GM18868 (cell line): ENCODE measurements at regions not wholly inside any gene's neighbourhood (a gene's known extent, or its start where the extent isn't known, plus 50 kb on each side); places are given as distances from the start of the nearest gene placed in this dataset.
A peak's percentile ranks its signal among the peaks of the same experiment; 100 is the strongest.
"Not testable (repeated sequence)": the region's sequence is repeated elsewhere in the genome, so short reads cannot be mapped to it uniquely, and the experiment has no call there.

ENCODE experiments used
- ATAC-seq: cut with Tn5 transposase; IDR thresholded peaks from one replicate; pipeline ENCODE4 v1.9.1; 2021; ENCODE audit warnings: mild to moderate bottlenecking, moderate library complexity; ENCODE audit not compliant: unreplicated experiment

DNA sequence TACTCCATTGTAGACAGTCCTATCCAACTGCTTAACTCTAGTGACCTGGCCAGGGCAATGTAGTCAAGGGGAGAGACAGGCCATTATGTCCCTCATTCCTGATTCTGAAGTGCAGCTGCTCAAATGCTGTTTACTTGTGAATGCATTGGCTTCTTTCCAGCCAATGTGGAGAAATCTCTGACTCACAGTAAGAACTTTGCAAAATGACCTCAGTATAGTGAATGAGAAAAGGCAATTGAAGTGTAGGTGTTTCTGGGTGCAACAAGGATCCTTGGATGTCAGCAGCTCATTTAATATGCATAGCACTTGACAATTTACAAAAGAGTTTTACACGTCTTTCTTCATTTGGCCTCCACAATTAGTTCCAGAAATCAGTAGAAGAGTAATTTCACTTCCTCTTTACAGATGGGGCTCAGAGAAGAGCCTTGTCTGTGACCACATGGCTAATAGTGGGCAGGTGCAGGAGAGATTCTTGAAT is 367.2 kb downstream of the OSTF1 start:
- ATAC-seq, result peak; percentile 98

- no peak for ATAC-seq
Observed at GRCh38 chr9:75456698-75457097, 368.4 kb downstream of the OSTF1 start.

DNA sequence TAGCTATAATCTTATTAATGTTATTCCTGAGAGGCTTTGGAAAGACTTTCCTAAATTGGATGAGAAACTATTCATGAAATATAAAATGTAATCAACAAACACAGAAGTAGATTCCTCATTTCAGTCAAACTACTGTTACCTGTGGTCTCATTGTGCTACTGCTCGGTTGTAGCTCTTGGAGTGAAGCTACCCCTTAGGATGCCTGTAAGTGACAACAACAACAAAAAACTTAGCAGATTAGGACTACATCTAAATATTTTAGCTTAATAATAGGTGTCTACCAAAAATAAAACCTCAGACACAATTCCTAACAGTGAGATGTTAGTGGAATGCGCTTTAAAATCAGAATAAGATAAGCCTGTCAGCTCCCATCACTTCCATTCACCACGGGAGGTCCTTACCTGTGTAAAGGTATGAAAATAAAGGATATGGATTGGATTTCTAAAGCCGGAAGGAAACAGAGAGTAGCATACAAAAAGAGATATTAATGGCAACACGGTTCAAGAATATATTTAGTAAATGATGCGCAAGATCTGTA is 369.2 kb downstream of the OSTF1 start:
- no peak for ATAC-seq

DNA sequence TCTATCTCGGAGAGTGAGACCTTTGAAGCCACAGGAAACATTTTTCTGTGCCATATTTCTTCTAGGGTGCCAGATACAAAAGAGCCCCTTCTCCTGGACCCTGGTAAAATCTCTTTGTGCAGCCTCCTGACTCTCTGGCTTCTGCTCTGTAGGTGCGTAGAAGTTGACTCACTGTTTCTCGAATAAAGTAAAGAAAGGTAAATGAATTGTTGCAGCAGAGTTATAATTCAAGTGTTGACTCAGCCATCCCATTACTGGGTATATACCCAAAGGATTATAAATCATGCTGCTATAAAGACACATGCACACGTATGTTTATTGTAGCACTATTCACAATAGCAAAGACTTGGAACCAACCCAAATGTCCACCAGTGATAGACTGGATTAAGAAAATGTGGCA is 371.0 kb downstream of the OSTF1 start:
- not testable (repeated sequence) for ATAC-seq

DNA sequence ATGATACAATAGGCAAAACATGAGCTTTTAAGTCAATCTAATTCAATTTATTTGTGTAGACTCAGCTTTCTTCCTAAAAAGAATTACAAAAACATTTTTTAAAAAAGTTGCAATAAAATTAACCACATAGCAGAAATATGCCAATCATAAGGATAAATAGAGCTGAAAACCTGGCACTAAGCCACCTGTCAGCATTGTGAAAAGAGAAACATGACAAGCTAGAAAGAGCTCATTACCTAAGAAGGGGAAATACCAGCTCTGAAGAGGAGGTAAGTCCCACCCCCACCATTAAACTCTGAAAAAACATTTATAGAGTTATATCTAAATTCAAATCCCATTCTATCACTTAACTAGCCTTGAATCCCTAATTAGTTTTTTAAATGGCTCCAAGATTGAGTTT is 372.9 kb downstream of the OSTF1 start:
- peak; percentile 63 for ATAC-seq

DNA sequence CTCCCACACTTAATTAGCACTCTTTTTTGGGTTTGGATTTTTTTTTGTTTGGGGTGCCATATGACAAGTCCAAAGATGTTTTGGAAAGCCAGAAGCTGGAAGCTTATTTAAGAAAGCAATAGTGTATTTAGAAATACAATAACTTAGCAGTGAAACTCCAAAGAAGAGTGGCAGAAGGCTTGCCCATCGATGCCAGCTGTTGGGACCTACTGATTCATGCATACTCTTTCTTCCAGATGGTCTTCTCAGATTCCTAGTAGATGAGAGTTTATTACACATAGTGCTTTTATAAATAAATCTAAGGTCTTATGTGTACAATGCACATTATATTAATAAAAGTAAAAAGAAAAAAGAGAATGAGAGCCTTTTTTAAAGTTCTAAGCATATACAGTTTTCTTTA is 374.6 kb downstream of the OSTF1 start:
- no peak for ATAC-seq

DNA sequence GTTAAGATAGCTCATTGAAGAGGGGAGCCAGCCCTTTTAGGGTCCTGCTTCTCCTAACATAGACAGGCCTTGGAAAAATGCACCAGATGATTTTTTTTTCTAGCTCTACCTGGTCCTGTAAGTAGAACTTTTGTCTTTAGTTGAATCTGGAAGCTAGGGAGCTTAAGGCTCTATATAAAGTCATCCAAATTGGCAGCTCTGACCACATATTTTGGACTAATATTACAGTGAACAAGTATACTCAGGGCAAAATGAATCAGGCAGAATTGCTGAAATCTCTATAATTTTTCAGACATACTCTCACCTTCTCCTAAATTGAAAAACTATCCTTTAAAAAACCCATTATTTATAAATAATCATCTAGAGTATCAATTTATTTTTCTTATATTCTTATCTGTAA is 375.6 kb downstream of the OSTF1 start:
- ATAC-seq, result no peak

DNA sequence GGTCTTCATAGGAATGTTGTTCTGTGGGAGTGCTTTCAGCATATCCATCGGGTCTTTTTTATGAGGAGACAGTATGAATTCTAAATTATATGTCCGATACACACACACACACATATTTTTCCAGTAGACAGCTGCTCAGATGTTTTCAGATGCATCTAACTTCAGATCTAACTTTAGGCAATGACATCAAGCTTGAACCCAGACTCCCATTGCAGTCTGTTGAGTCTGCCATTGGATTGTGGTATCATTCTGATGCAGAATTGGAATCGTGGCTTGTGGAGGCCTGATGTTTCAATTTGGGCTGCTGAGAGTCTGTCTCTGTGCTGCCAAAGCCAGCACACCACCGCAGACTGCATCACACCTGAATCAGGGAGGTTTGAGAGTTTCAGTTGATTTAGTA is 376.4 kb downstream of the OSTF1 start:
- no peak for ATAC-seq

DNA sequence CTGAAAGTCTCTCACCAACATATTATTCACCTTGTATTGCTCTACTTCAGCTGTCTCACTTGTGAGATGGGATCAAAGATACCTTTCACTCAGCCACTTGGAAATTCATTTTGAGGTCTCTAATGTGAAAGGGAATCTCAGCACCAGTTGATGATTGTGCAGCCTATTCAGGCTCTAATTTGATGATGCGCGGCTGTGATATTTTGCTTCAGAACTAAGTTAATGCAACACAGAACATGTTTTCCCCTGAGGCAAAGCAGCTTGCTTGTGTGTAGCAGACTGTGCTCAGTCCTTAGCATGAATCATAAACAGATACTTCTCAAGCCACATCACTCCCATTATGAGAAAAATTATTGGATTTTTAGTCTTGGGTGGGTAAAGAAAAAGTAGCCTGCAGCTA is 378.8 kb downstream of the OSTF1 start:
- no peak for ATAC-seq

GRCh38 chr9:75471549-75472114 is 383.3 kb downstream of the OSTF1 start:
- ATAC-seq, result peak; percentile 63

- ATAC-seq, result no peak
Observed at GRCh38 chr9:75482566-75482965, 394.3 kb downstream of the OSTF1 start.

DNA sequence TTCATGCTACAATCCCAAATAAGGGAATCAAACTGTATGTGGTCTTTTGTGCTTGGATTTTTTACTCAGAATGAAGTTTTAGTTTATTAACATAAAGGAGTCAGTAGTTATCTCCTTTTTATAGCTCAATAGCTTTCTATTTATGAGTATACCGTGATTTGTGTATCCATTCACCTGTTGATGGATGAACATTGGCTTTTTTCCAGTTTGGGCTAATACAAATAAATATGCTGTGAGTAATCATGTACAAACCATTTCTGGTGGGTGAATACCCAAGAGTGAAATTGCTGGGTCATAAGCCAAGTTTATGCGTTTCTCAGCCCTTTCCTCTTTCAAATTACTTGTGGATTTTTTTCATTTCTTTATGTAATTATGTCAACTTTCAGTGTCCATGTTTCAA is 395.3 kb downstream of the OSTF1 start:
- no peak for ATAC-seq

GRCh38 chr9:75487856-75488718 is 399.8 kb downstream of the OSTF1 start:
- no peak for ATAC-seq

DNA sequence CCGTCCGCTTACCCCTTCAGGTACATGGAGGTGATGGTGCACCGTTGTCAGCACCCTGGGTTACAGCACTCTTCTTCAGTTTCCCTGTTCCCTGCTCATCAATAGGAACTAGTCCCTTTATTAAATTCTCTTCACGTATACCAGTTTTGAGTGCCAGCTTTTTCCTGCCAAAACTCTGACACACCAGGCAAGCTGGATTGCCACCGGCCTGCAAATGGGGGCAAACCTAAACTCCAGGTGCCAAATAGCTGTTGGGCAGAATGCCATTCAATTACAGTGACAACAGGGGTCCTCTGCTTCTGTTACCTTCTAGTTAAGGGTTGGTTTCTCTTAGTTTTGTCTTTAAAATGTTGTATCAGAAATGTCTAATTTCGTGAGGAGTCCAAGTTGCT is 400.4 kb downstream of the OSTF1 start:
- ATAC-seq, result no peak

DNA sequence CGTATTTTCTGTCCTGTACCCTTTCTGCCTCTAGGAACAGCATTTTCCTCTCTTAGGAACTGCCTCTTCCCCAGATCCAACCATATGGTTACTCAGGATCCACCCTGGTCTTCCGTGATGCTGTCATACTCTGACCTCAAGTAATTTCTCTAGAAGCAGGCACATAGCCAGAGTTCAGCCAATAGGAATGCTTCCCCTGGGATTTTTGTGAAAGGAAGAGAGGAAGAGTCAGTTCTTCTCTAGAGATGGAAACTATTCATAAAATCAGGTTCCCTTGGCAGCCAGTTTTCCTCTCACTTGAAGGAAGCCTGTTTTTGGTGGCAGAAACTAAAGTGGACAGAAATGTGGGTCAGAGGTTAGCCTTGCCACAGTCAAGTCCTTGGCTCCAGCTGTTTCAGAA is 400.1 kb upstream of the PCSK5 start:
- ATAC-seq, result no peak

DNA sequence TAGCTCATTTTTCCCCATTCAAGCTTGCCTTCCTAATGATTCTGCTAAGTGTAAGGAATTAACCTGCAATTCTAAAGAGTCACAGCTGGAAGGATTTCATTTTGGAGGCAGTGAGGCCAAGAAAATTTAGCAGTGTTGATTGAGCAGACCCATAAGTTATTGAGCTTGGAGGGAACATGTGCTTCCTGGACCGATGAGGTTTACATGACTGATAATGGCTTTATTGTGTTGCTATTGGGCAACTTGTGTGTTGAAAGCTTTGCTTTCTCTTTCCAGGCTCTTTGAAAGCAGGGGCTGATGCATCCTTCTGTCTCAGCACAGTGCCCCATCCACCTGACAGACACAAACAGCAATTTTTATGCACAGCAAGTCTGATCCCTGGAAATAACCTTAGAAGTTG is 398.9 kb upstream of the PCSK5 start:
- no peak for ATAC-seq

GRCh38 chr9:75499812-75500211 is 390.7 kb upstream of the PCSK5 start:
- ATAC-seq, result no peak

GRCh38 chr9:75500479-75500878 is 390.0 kb upstream of the PCSK5 start:
- ATAC-seq, result no peak

DNA sequence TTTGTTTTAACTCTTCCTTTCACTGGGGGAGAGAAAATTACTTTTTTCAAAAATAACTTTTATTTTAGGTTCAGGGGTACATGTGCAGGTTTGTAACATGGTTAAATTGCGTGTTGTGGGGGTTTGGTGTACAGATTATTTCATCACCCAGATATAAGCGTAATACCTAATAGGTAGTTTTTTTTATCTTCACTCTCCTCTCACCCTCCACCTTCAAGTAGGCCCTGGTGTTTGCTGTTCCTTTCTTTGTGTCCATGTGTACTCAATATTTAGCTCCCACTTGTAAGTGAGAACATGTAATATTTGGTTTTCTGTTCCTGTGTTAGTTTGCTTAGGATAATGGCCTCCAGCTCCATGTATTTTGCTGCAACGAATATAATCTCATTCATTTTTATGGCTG is 389.5 kb upstream of the PCSK5 start:
- not testable (repeated sequence) for ATAC-seq

GRCh38 chr9:75504721-75505120 is 385.8 kb upstream of the PCSK5 start:
- ATAC-seq, result no peak

DNA sequence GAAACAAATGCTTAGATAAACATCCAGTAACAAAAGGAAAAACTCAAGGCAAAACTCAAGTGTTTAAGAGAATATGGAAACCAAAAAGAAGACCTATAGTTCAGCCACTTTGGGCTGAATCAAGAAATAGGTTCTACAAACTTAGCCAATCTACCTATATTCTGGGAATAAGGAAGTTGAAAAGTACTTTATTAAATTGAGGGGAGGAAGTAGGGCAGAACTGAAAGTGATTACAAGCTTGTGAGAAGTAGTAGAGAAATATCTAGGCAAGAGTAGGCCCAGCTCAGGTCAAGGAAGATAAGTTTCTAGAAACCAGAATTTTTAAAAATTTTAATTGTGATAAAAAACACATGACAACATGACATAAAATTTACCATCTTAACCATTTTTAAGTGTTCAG is 384.8 kb upstream of the PCSK5 start:
- no peak for ATAC-seq

GRCh38 chr9:75529463-75529862 is 361.0 kb upstream of the PCSK5 start:
- no peak for ATAC-seq
